ENCODE measurements at regions not wholly inside any gene's neighbourhood (a gene's known extent, or its start where the extent isn't known, plus 50 kb on each side); places are given as distances from the start of the nearest gene placed in this dataset.

DNA sequence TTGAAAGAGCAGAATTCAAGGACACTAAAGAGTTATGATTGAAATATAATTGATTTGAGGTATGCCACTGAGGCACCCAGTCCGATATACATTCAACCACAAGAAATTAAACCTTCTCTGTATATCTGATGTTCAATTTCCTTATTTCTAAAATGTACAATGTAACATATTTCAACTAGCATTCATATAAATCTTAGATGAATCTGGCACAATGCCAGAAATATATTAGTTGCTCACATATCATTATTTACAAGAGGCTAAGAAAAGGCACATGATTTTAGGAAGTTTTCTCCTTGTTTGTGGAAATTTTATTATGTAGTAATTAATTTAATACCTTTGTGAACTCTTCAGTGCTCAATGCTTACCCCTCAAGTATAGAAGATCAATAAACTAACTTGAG is 532.3 kb downstream of the KCNA4 start:
- no peak overlapping the region for H3K9ac ChIP-seq (ENCODE audit: insufficient read length)
- H3K27ac ChIP-seq: no peak overlapping the region
- no peaks in the 10 kb centered on the region for H3K36me3 ChIP-seq (ENCODE audit: insufficient read depth, low read length)
- TF ChIP-seq POLR2AphosphoS5 (IDR thresholded peaks at IDR 0.05; ENCODE audit: borderline replicate concordance, low read depth, low read length): no peak
- no peak for TF ChIP-seq FOXP2 (optimal IDR thresholded peaks at IDR 0.05; ENCODE audit: control extremely low read depth, extremely low read length, insufficient read depth)
- TF ChIP-seq EZH2 (IDR thresholded peaks at IDR 0.05): no peak
- H3K9me3 ChIP-seq (ENCODE audit: low read depth, low read length): no peaks in the 10 kb centered on the region
- DNase-seq (ENCODE audit: low read depth, low spot score): no peak
- H3K4me3 ChIP-seq: no peak overlapping the region

DNA sequence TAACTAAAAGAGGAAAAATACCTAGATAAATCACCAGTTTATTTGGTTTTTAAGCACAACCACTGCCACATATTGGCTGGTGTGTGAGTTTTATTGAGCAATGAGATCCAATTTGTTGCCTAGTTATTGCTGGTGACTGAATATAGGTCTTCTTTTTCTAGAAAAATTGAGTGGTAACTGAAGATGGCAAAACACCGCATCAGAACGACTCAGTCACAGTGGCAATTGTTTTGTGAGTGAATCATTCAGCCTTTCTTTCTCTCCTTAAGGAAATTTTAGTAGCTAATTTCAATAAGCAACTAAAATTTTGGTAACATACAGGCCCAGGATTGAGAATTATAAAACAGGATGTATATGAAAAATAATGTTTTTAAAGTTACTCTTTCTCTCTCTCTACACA is 533.0 kb downstream of the KCNA4 start:
- Histone ChIP-seq H3K9me3 (ENCODE audit: low read depth, low read length) (no peaks in the 10 kb centered on the region), H3K4me3 (no peak overlapping the region), H3K36me3 (ENCODE audit: insufficient read depth, low read length) (no peaks in the 10 kb centered on the region), H3K9ac (ENCODE audit: insufficient read length) (no peak overlapping the region), H3K27ac (no peak overlapping the region)
- TF ChIP-seq POLR2AphosphoS5 (IDR thresholded peaks at IDR 0.05; ENCODE audit: borderline replicate concordance, low read depth, low read length) (no peak), EZH2 (IDR thresholded peaks at IDR 0.05) (no peak), FOXP2 (optimal IDR thresholded peaks at IDR 0.05; ENCODE audit: control extremely low read depth, extremely low read length, insufficient read depth) (no peak)
- no peak for DNase-seq (ENCODE audit: low read depth, low spot score)

DNA sequence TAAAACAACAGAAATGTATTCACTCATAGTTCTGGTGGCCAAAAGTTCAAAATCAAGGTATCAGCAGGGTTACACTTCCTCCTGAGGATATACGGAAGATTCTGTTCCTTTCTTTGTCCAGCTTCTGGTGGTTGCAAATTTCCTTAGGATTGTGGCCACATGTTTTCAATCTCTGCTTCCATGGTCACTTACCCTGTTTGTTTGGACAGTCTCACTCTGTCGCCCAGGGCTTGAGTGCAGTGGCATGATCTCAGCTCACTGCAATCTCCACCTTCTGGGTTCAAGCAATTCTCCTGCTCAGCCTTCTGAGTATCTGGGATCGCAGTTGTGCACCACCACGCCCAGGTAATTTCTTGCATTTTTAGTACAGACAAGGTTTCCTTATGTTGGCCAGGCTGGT is 534.3 kb downstream of the KCNA4 start:
- Histone ChIP-seq H3K9ac (ENCODE audit: insufficient read length) (no peak overlapping the region), H3K4me3 (no peak overlapping the region), H3K36me3 (ENCODE audit: insufficient read depth, low read length) (no peaks in the 10 kb centered on the region), H3K9me3 (ENCODE audit: low read depth, low read length) (no peaks in the 10 kb centered on the region), H3K27ac (no peak overlapping the region)
- TF ChIP-seq EZH2 (IDR thresholded peaks at IDR 0.05): no peak
- TF ChIP-seq FOXP2 (optimal IDR thresholded peaks at IDR 0.05; ENCODE audit: control extremely low read depth, extremely low read length, insufficient read depth): no peak
- TF ChIP-seq POLR2AphosphoS5 (IDR thresholded peaks at IDR 0.05; ENCODE audit: borderline replicate concordance, low read depth, low read length): no peak
- DNase-seq (ENCODE audit: low read depth, low spot score): no peak

DNA sequence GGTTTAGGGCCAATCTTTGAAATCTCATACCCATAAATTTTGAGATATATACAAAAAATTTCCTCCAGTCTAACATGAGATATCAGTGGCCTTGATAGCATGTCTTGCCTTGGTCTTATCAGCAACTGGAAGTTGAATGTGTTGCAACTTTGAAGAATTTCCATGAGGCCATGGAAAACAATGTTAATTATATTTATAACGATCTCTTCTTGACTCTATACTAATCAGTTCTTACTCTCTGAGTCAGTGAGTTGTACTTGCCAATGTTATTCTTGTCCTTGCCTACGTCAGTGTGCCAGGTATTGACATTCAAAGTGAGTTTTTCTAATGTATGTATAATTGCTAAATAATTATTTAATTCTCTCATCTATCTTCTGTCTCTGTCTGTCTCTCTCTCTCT is 535.1 kb downstream of the KCNA4 start:
- H3K36me3 ChIP-seq (ENCODE audit: insufficient read depth, low read length): no peaks in the 10 kb centered on the region
- no peaks in the 10 kb centered on the region for H3K9me3 ChIP-seq (ENCODE audit: low read depth, low read length)
- DNase-seq (ENCODE audit: low read depth, low spot score): no peak
- H3K4me3 ChIP-seq: no peak overlapping the region
- no peak overlapping the region for H3K27ac ChIP-seq
- TF ChIP-seq FOXP2 (optimal IDR thresholded peaks at IDR 0.05; ENCODE audit: control extremely low read depth, extremely low read length, insufficient read depth) (no peak), EZH2 (IDR thresholded peaks at IDR 0.05) (no peak), POLR2AphosphoS5 (IDR thresholded peaks at IDR 0.05; ENCODE audit: borderline replicate concordance, low read depth, low read length) (no peak)
- no peak overlapping the region for H3K9ac ChIP-seq (ENCODE audit: insufficient read length)

DNA sequence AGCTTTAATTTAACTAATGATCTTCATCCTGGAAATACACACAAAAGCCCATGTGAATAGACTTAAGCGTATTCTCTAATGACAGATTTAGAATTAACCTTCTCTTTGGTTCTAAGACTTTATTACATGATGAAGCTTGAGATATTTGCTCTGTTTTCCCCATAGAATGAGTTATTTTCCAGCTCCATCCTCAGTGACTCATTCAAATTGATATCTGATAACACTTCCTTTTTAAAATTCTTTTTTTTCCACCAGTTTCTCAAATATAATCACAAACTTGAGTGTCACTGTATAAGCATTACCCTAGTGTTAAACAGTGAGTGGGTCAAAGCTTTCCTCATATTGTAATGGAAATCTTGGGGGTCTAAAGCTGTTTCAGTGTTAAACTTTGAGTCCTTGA is 535.8 kb downstream of the KCNA4 start:
- no peaks in the 10 kb centered on the region for H3K36me3 ChIP-seq (ENCODE audit: insufficient read depth, low read length)
- TF ChIP-seq FOXP2 (optimal IDR thresholded peaks at IDR 0.05; ENCODE audit: control extremely low read depth, extremely low read length, insufficient read depth) (no peak), EZH2 (IDR thresholded peaks at IDR 0.05) (no peak), POLR2AphosphoS5 (IDR thresholded peaks at IDR 0.05; ENCODE audit: borderline replicate concordance, low read depth, low read length) (no peak)
- no peak for DNase-seq (ENCODE audit: low read depth, low spot score)
- H3K4me3 ChIP-seq: no peak overlapping the region
- no peak overlapping the region for H3K9ac ChIP-seq (ENCODE audit: insufficient read length)
- no peak overlapping the region for H3K27ac ChIP-seq
- no peaks in the 10 kb centered on the region for H3K9me3 ChIP-seq (ENCODE audit: low read depth, low read length)

DNA sequence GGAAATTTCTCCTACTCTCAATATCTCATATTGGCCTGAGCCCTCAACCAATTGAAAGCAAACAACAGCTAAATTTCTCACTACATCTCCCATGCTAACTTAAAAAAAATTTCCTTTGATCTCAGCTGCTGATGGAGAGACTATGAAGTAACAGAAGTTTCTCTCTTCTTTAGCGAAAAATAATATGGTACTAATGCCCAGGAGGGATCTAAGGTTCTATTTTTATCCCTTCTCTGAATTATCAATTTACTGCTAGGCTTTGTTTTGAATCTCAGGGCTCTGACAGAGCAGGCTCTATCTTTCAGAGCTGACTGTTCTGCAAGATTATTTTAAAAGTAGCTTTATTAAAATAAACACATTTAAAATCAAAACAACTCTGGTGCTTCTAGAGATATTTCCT is 558.6 kb downstream of the KCNA4 start:
- Histone ChIP-seq H3K27ac (no peak overlapping the region), H3K36me3 (ENCODE audit: insufficient read depth, low read length) (no peaks in the 10 kb centered on the region), H3K4me3 (no peak overlapping the region), H3K9ac (ENCODE audit: insufficient read length) (no peak overlapping the region), H3K9me3 (ENCODE audit: low read depth, low read length) (no peaks in the 10 kb centered on the region)
- DNase-seq (ENCODE audit: low read depth, low spot score): no peak
- no peak for TF ChIP-seq FOXP2 (optimal IDR thresholded peaks at IDR 0.05; ENCODE audit: control extremely low read depth, extremely low read length, insufficient read depth)
- TF ChIP-seq POLR2AphosphoS5 (IDR thresholded peaks at IDR 0.05; ENCODE audit: borderline replicate concordance, low read depth, low read length): no peak
- no peak for TF ChIP-seq EZH2 (IDR thresholded peaks at IDR 0.05)

DNA sequence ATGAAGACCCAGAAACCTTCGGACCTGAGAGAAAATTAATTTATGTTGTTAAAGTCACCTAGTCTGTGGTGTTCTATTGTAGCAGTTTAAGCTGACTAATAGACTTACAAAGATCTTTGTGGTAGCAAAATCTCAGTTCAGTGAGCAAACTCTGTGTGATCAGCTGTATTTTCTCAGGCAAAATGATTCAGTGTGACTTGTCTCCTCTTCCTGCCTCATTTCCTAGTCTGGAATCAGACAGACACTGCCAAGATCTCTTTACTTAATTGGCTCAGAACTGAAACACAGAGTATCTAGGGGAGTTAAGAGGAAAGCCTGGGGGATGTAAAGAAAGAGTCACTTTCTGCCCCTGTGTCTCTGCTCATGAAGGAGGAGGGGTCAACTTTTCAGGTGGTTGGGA is 564.7 kb downstream of the KCNA4 start:
- Histone ChIP-seq H3K9me3 (ENCODE audit: low read depth, low read length) (no peaks in the 10 kb centered on the region), H3K27ac (no peak overlapping the region), H3K36me3 (ENCODE audit: insufficient read depth, low read length) (no peaks in the 10 kb centered on the region), H3K9ac (ENCODE audit: insufficient read length) (no peak overlapping the region), H3K4me3 (no peak overlapping the region)
- no peak for TF ChIP-seq EZH2 (IDR thresholded peaks at IDR 0.05)
- DNase-seq (ENCODE audit: low read depth, low spot score): no peak

DNA sequence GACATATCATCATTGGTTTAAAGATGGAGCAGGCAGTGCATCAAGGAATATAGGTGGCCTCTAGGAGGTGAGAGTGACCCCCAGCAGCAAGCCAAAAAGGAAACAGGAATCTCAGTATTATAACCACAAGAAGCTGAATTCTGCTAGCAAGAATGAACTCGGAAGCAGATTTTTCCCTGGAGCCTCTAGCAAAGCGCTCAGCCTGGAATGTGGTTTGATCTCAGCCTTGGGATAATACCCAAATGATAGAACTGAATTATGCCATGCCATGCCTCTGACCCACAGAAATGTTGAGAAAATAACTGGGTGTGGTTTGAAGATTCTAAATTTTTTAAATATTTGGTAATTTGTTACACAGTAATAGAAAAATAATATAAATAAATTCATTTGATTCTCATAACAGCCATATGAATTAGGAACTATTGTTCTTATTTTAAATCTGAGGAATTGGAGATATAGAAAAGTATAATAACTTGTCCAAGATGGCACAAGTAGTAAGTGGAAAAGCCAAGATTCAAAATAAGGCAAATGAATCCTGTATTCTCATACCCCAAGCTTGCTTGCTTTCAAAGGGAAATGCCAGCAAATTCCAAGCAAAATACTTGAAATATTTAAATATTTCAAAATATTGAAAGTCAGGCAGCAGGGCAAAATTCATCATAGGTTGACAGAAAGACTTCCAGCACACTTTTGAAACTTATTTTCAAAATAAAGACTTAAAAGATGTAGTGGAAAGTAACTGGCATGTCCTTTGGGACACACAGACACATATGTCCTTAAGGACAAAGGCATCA is 567.4 kb downstream of the KCNA4 start:
- Histone ChIP-seq H3K9ac (ENCODE audit: insufficient read length) (no peak overlapping the region), H3K9me3 (ENCODE audit: low read depth, low read length) (no peaks in the 10 kb centered on the region), H3K27ac (no peak overlapping the region), H3K4me3 (no peak overlapping the region), H3K36me3 (ENCODE audit: insufficient read depth, low read length) (no peaks in the 10 kb centered on the region)
- TF ChIP-seq FOXP2 (optimal IDR thresholded peaks at IDR 0.05; ENCODE audit: control extremely low read depth, extremely low read length, insufficient read depth): no peak
- no peak for TF ChIP-seq POLR2AphosphoS5 (IDR thresholded peaks at IDR 0.05; ENCODE audit: borderline replicate concordance, low read depth, low read length)
- no peak for TF ChIP-seq EZH2 (IDR thresholded peaks at IDR 0.05)
- DNase-seq (ENCODE audit: low read depth, low spot score): no peak
